ENCODE measurements at regions not wholly inside any gene's neighbourhood (a gene's known extent, or its start where the extent isn't known, plus 50 kb on each side); places are given as distances from the start of the nearest gene placed in this dataset.
"Not testable (repeated sequence)": the region's sequence is repeated elsewhere in the genome, so short reads cannot be mapped to it uniquely, and the experiment has no call there.

- Histone ChIP-seq H3K4me3 (no peak overlapping the region), H3K36me3 (ENCODE audit: insufficient read depth, low read length) (no peaks in the 10 kb centered on the region), H3K9me3 (ENCODE audit: low read depth, low read length) (no peaks in the 10 kb centered on the region), H3K27ac (no peak overlapping the region), H3K9ac (ENCODE audit: insufficient read length) (no peak overlapping the region)
- no peak for DNase-seq (ENCODE audit: low read depth, low spot score)
- TF ChIP-seq EZH2 (IDR thresholded peaks at IDR 0.05): no peak
- no peak for TF ChIP-seq POLR2AphosphoS5 (IDR thresholded peaks at IDR 0.05; ENCODE audit: borderline replicate concordance, low read depth, low read length)
- TF ChIP-seq FOXP2 (optimal IDR thresholded peaks at IDR 0.05; ENCODE audit: control extremely low read depth, extremely low read length, insufficient read depth): no peak
These were observed 129.2 kb downstream of the NUF2 start for GRCh38 chr1:163450986-163451385.

DNA sequence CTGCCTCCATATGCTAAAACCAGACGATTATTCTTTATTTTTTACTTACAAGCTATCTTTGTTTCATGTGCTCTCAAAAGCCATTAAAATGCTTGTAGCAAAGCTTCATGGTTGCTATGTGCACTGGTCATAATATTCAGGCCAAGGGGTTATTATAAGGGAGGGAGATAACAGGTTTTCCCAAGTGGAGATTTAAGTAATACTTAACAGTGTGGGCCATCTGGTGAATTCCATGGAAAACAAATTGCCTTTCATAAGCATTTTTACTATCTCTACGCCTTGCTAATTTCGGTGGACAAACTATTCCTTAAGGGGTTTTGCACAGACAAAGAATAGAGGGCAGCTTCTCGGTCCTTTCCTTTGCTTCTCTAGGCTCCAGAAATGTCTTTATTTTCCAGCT, 137.8 kb downstream of the NUF2 start:
- Histone ChIP-seq H3K9me3 (ENCODE audit: low read depth, low read length) (no peaks in the 10 kb centered on the region), H3K9ac (ENCODE audit: insufficient read length) (no peak overlapping the region), H3K36me3 (ENCODE audit: insufficient read depth, low read length) (no peaks in the 10 kb centered on the region), H3K27ac (no peak overlapping the region), H3K4me3 (no peak overlapping the region)
- TF ChIP-seq POLR2AphosphoS5 (IDR thresholded peaks at IDR 0.05; ENCODE audit: borderline replicate concordance, low read depth, low read length) (no peak), FOXP2 (optimal IDR thresholded peaks at IDR 0.05; ENCODE audit: control extremely low read depth, extremely low read length, insufficient read depth) (no peak), EZH2 (IDR thresholded peaks at IDR 0.05) (no peak)
- no peak for DNase-seq (ENCODE audit: low read depth, low spot score)

GRCh38 chr1:163467289-163467688, 145.5 kb downstream of the NUF2 start:
- no peak for DNase-seq (ENCODE audit: low read depth, low spot score)
- Histone ChIP-seq H3K4me3 (no peak overlapping the region), H3K27ac (no peak overlapping the region), H3K36me3 (ENCODE audit: insufficient read depth, low read length) (no peaks in the 10 kb centered on the region), H3K9ac (ENCODE audit: insufficient read length) (no peak overlapping the region), H3K9me3 (ENCODE audit: low read depth, low read length) (no peaks in the 10 kb centered on the region)
- TF ChIP-seq EZH2 (IDR thresholded peaks at IDR 0.05) (no peak), FOXP2 (optimal IDR thresholded peaks at IDR 0.05; ENCODE audit: control extremely low read depth, extremely low read length, insufficient read depth) (no peak), POLR2AphosphoS5 (IDR thresholded peaks at IDR 0.05; ENCODE audit: borderline replicate concordance, low read depth, low read length) (no peak)

DNA sequence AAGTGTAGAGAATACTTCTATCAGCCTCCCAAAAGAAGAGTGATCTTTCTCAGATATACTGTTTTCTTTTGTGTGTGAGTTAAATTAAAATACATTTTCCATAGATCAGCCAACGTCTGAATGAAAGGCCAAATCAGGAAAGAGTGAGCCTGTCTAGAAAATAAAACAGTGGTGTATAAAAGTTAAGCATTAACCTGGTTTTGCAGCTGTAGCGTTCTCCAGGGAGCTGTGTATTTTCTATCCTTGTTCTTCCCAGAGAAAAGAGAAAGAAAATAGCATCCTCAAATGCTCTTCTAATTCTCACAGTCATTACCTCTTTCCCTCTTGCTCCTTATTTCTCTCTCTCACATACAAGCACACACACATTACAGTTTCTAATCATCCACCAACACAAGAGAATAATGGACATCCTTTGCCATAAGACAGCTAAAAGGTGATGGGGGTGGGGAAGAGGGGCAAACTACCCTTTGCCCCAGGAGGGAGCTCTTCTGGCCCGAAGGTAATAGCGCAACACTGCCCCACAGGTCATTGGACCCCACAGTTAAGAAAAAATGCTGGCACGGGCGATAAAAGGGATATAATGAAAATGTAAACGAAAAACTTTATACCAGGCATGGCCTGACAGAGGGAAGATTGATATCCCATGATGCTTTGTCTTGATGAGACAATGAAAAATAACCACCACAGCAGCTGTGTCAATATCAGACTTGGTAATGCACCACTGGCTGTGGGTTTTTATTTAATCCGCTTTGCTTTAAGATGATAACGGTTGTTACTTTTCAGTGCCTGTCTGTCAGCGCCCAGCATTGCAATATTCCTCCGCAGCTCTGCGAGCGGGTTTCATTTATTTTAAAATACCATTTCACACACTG, 150.3 kb downstream of the NUF2 start:
- no peak for DNase-seq (ENCODE audit: low read depth, low spot score)
- no peaks in the 10 kb centered on the region for H3K9me3 ChIP-seq (ENCODE audit: low read depth, low read length)
- no peaks in the 10 kb centered on the region for H3K36me3 ChIP-seq (ENCODE audit: insufficient read depth, low read length)
- no peak overlapping the region for H3K27ac ChIP-seq
- TF ChIP-seq POLR2AphosphoS5 (IDR thresholded peaks at IDR 0.05; ENCODE audit: borderline replicate concordance, low read depth, low read length) (no peak), EZH2 (IDR thresholded peaks at IDR 0.05) (no peak), FOXP2 (optimal IDR thresholded peaks at IDR 0.05; ENCODE audit: control extremely low read depth, extremely low read length, insufficient read depth) (no peak)
- no peak overlapping the region for H3K4me3 ChIP-seq
- no peak overlapping the region for H3K9ac ChIP-seq (ENCODE audit: insufficient read length)

- Histone ChIP-seq H3K9me3 (ENCODE audit: low read depth, low read length) (no peaks in the 10 kb centered on the region), H3K36me3 (ENCODE audit: insufficient read depth, low read length) (no peaks in the 10 kb centered on the region), H3K9ac (ENCODE audit: insufficient read length) (no peak overlapping the region), H3K4me3 (no peak overlapping the region), H3K27ac (no peak overlapping the region)
- no peak for DNase-seq (ENCODE audit: low read depth, low spot score)
- TF ChIP-seq EZH2 (IDR thresholded peaks at IDR 0.05): no peak
- no peak for TF ChIP-seq FOXP2 (optimal IDR thresholded peaks at IDR 0.05; ENCODE audit: control extremely low read depth, extremely low read length, insufficient read depth)
- no peak for TF ChIP-seq POLR2AphosphoS5 (IDR thresholded peaks at IDR 0.05; ENCODE audit: borderline replicate concordance, low read depth, low read length)
These were observed 151.0 kb downstream of the NUF2 start for GRCh38 chr1:163472651-163473248.

- H3K9ac ChIP-seq (ENCODE audit: insufficient read length): no peak overlapping the region
- no peak overlapping the region for H3K4me3 ChIP-seq
- H3K27ac ChIP-seq: no peak overlapping the region
- no peaks in the 10 kb centered on the region for H3K9me3 ChIP-seq (ENCODE audit: low read depth, low read length)
- DNase-seq (ENCODE audit: low read depth, low spot score): no peak
- TF ChIP-seq EZH2 (IDR thresholded peaks at IDR 0.05): no peak
- no peak for TF ChIP-seq POLR2AphosphoS5 (IDR thresholded peaks at IDR 0.05; ENCODE audit: borderline replicate concordance, low read depth, low read length)
- TF ChIP-seq FOXP2 (optimal IDR thresholded peaks at IDR 0.05; ENCODE audit: control extremely low read depth, extremely low read length, insufficient read depth): no peak
- H3K36me3 ChIP-seq (ENCODE audit: insufficient read depth, low read length): no peaks in the 10 kb centered on the region
These were observed 155.6 kb downstream of the NUF2 start for GRCh38 chr1:163477276-163477830.

DNA sequence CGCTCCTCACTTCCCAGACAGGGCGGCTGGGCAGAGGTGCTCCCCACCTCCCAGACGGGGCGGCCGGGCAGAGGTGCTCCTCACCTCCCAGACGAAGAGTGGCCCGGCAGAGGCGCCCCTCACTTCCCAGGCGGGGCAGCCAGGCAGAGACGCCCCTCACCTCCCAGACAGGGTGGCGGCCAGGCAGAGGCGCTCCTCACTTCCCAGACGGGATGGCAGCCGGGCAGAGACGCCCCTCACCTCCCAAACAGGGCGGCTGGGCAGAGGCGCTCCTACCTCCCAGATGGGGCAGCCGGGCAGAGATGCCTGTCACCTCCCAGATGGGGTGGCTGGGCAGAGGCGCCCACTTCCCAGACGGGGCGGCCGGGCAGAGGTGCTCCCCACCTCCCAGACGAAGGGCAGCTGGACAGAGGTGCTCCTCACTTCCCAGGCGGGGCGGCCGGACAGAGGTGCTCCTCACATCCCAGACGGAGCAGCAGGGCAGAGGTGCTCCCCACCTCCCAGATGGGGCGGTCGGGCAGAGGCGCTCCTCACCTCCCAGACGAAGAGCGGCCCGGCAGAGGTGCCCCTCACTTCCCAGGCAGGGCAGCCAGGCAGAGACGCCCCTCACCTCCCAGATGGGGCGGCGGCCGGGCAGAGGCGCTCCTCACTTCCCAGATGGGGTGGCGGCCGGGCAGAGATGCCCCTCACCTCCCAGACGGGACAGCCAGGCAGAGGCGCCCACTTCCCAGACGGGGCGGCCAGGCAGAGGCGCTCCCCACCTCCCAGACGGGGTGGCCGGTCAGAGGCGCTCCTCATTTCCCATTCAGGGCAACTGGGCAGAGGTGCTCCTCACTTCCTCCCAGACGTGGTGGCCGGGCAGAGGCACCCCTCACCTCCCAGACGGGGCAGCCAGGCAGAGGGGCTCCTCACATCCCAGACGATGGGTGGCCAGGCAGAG, 176.9 kb downstream of the NUF2 start:
- not testable (repeated sequence) for H3K4me3 ChIP-seq; DNase-seq (ENCODE audit: low read depth, low spot score); H3K9ac ChIP-seq (ENCODE audit: insufficient read length); H3K36me3 ChIP-seq (ENCODE audit: insufficient read depth, low read length); H3K27ac ChIP-seq; H3K9me3 ChIP-seq (ENCODE audit: low read depth, low read length)
